ENCODE measurements at regions not wholly inside any gene's neighbourhood (a gene's known extent, or its start where the extent isn't known, plus 50 kb on each side); places are given as distances from the start of the nearest gene placed in this dataset.
"Not testable (repeated sequence)": the region's sequence is repeated elsewhere in the genome, so short reads cannot be mapped to it uniquely, and the experiment has no call there.

- no peak for DNase-seq
Measured at GRCh38 chr1:185393815-185394214, 76.8 kb upstream of the IVNS1ABP start.

GRCh38 chr1:185393205-185393604 lies 76.2 kb upstream of the IVNS1ABP start:
- DNase-seq, result no peak

GRCh38 chr1:185388815-185389214 lies 71.8 kb upstream of the IVNS1ABP start:
- no peak for DNase-seq

- no peak for DNase-seq
Measured at GRCh38 chr1:185388346-185388745, 71.3 kb upstream of the IVNS1ABP start.

- DNase-seq, result no peak
Measured at GRCh38 chr1:185385991-185386390, 68.9 kb upstream of the IVNS1ABP start.

GRCh38 chr1:185383805-185384204 lies 66.8 kb upstream of the IVNS1ABP start:
- DNase-seq, result not testable (repeated sequence)

GRCh38 chr1:185377831-185378230 lies 60.8 kb upstream of the IVNS1ABP start:
- no peak for DNase-seq

GRCh38 chr1:185376840-185377635 lies 60.0 kb upstream of the IVNS1ABP start:
- no peak for DNase-seq

GRCh38 chr1:185376288-185376687 lies 59.2 kb upstream of the IVNS1ABP start:
- no peak for DNase-seq

GRCh38 chr1:185375583-185375982 lies 58.5 kb upstream of the IVNS1ABP start:
- DNase-seq, result peak; percentile 16

- peak; percentile 22 for DNase-seq
Measured at GRCh38 chr1:185373813-185374529, 56.9 kb upstream of the IVNS1ABP start.

GRCh38 chr1:185369786-185370185 lies 52.7 kb upstream of the IVNS1ABP start:
- no peak for DNase-seq

- no peak for DNase-seq
Measured at GRCh38 chr1:185368913-185369491, 52.0 kb upstream of the IVNS1ABP start.

- DNase-seq, result no peak
Measured at GRCh38 chr1:185368313-185368855, 51.3 kb upstream of the IVNS1ABP start.

- DNase-seq, result no peak
Measured at GRCh38 chr1:185367218-185367617, 50.2 kb upstream of the IVNS1ABP start.

Data from NCI-H226 (cell line).